NCI-H2196 (cell line): ENCODE measurements at regions not wholly inside any gene's neighbourhood (a gene's known extent, or its start where the extent isn't known, plus 50 kb on each side); places are given as distances from the start of the nearest gene placed in this dataset.

Experiments
- DNase-seq: peaks from one replicate; lab custom pipeline; 2025; ENCODE audit not compliant: unreplicated experiment; lab: John Stamatoyannopoulos, UW

- DNase-seq, result no peak
Observed at GRCh38 chr4:65845199-65845773, 175.0 kb upstream of the EPHA5 start.

- DNase-seq, result no peak
Observed at GRCh38 chr4:65839164-65839931, 169.1 kb upstream of the EPHA5 start.

- DNase-seq, result no peak
Observed at GRCh38 chr4:65834707-65835106, 164.4 kb upstream of the EPHA5 start.

GRCh38 chr4:65831828-65832227 is 161.5 kb upstream of the EPHA5 start:
- DNase-seq, result no peak

GRCh38 chr4:65825116-65825753 is 154.9 kb upstream of the EPHA5 start:
- DNase-seq, result no peak

- no peak for DNase-seq
Observed at GRCh38 chr4:65819192-65819591, 148.9 kb upstream of the EPHA5 start.

- DNase-seq, result no peak
Observed at GRCh38 chr4:65805936-65806335, 135.6 kb upstream of the EPHA5 start.

- DNase-seq, result no peak
Observed at GRCh38 chr4:65799513-65799912, 129.2 kb upstream of the EPHA5 start.

GRCh38 chr4:65798498-65799127 is 128.3 kb upstream of the EPHA5 start:
- DNase-seq, result no peak

GRCh38 chr4:65791812-65792308 is 121.6 kb upstream of the EPHA5 start:
- DNase-seq, result no peak

- DNase-seq, result no peak
Observed at GRCh38 chr4:65791111-65791811, 121.0 kb upstream of the EPHA5 start.

GRCh38 chr4:65789805-65790204 is 119.5 kb upstream of the EPHA5 start:
- DNase-seq, result no peak

GRCh38 chr4:65789341-65789740 is 119.1 kb upstream of the EPHA5 start:
- DNase-seq, result no peak

- DNase-seq, result no peak
Observed at GRCh38 chr4:65777270-65777669, 107.0 kb upstream of the EPHA5 start.

- DNase-seq, result no peak
Observed at GRCh38 chr4:65773636-65774035, 103.3 kb upstream of the EPHA5 start.

- DNase-seq, result no peak
Observed at GRCh38 chr4:65747386-65747785, 77.1 kb upstream of the EPHA5 start.

- DNase-seq, result no peak
Observed at GRCh38 chr4:65738134-65738533, 67.8 kb upstream of the EPHA5 start.

GRCh38 chr4:65737672-65738071 is 67.4 kb upstream of the EPHA5 start:
- no peak for DNase-seq

GRCh38 chr4:65724973-65725372 is 54.7 kb upstream of the EPHA5 start:
- no peak for DNase-seq
